ENCODE measurements at regions not wholly inside any gene's neighbourhood (a gene's known extent, or its start where the extent isn't known, plus 50 kb on each side); places are given as distances from the start of the nearest gene placed in this dataset.
"Not testable (repeated sequence)": the region's sequence is repeated elsewhere in the genome, so short reads cannot be mapped to it uniquely, and the experiment has no call there.

GRCh38 chrX:123788193-123788592, 55.3 kb upstream of the THOC2 start:
- H3K9me3 ChIP-seq; H3K27me3 ChIP-seq; DNase-seq (ENCODE audit: low spot score): not testable (repeated sequence)

GRCh38 chrX:123788744-123789143, 55.9 kb upstream of the THOC2 start:
- TF ChIP-seq CTCF (IDR thresholded peaks at IDR 0.05), result no peak

More at GRCh38 chrX:123788193-123788592, 55.3 kb upstream of the THOC2 start:
- H3K4me1 ChIP-seq, H3K4me3 ChIP-seq, H3K36me3 ChIP-seq, H3K27ac ChIP-seq: not testable (repeated sequence)

GRCh38 chrX:123797543-123798447, 62.1 kb upstream of the XIAP start:
- H3K9me3 ChIP-seq, result no peaks in the 10 kb centered on the region
- no peak for TF ChIP-seq CTCF (IDR thresholded peaks at IDR 0.05)
- no peak overlapping the region for H3K27ac ChIP-seq
- no peak overlapping the region for H3K4me3 ChIP-seq
- DNase-seq (ENCODE audit: low spot score), result no peak
- H3K36me3 ChIP-seq, result no peaks in the 10 kb centered on the region
- no peaks in the 10 kb centered on the region for H3K4me1 ChIP-seq
- H3K27me3 ChIP-seq, result no peaks in the 10 kb centered on the region

More at GRCh38 chrX:123788744-123789143, 55.9 kb upstream of the THOC2 start:
- Histone ChIP-seq H3K27ac (no peak overlapping the region), H3K36me3 (no peaks in the 10 kb centered on the region), H3K9me3 (no peaks in the 10 kb centered on the region), H3K4me3 (no peak overlapping the region), H3K27me3 (no peaks in the 10 kb centered on the region), H3K4me1 (no peaks in the 10 kb centered on the region)
- DNase-seq (ENCODE audit: low spot score), result no peak

GRCh38 chrX:123798706-123799430, 61.0 kb upstream of the XIAP start:
- H3K9me3 ChIP-seq; H3K4me3 ChIP-seq; H3K27ac ChIP-seq; H3K27me3 ChIP-seq; H3K4me1 ChIP-seq; DNase-seq (ENCODE audit: low spot score); H3K36me3 ChIP-seq: not testable (repeated sequence)

- no peak for DNase-seq (ENCODE audit: low spot score)
- Histone ChIP-seq H3K27ac (no peak overlapping the region), H3K36me3 (no peaks in the 10 kb centered on the region), H3K27me3 (no peaks in the 10 kb centered on the region), H3K4me1 (peaks cover 0 to 5% of the 10 kb centered on the region in 2 donors), H3K9me3 (no peaks in the 10 kb centered on the region), H3K4me3 (no peak overlapping the region)
- no peak for TF ChIP-seq CTCF (IDR thresholded peaks at IDR 0.05)
These were observed 58.0 kb upstream of the XIAP start for GRCh38 chrX:123801901-123802300.

GRCh38 chrX:123803331-123803983, 56.4 kb upstream of the XIAP start:
- no peaks in the 10 kb centered on the region for H3K36me3 ChIP-seq
- no peak for TF ChIP-seq CTCF (IDR thresholded peaks at IDR 0.05)
- H3K9me3 ChIP-seq, result no peaks in the 10 kb centered on the region
- no peak overlapping the region for H3K4me3 ChIP-seq
- H3K27ac ChIP-seq, result peak overlapping the region; percentile 65 to 86
- H3K4me1 ChIP-seq, result peaks cover 0 to 5% of the 10 kb centered on the region in 2 donors
- H3K27me3 ChIP-seq, result no peaks in the 10 kb centered on the region
- DNase-seq (ENCODE audit: low spot score), result no peak

GRCh38 chrX:123803984-123804365, 55.9 kb upstream of the XIAP start:
- not testable (repeated sequence) for H3K4me3 ChIP-seq; H3K4me1 ChIP-seq; H3K36me3 ChIP-seq; H3K27me3 ChIP-seq; H3K9me3 ChIP-seq; DNase-seq (ENCODE audit: low spot score)
- peak overlapping the region; percentile 65 to 86 for H3K27ac ChIP-seq

All from right atrium auricular region (tissue), 2 donors.